ENCODE measurements at regions not wholly inside any gene's neighbourhood (a gene's known extent, or its start where the extent isn't known, plus 50 kb on each side); places are given as distances from the start of the nearest gene placed in this dataset.
A peak's percentile ranks its signal among the peaks of the same experiment; 100 is the strongest.

GRCh38 chr3:107032111-107032510 lies 345.1 kb upstream of the CCDC54 start:
- DNase-seq (ENCODE audit: low read depth in 4 of 4, low spot score in 1 of 4), result no peak

DNA sequence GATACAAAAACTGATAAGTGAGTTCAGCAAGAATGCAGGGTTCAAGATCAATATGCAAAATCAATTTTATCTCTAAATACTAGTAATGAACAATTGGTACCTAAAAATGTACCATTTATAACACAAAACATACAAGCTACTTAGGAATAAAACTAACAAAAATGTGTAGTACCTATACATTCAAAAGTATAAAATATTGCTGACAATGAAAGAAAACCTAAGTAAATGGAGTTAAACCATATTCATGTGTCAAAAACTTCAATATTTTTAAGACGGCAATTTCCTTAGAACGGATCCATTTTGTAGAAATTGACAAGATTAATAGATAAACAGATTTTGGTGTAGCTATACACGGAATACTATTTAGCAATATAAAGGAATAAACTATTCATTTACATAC lies 343.1 kb upstream of the CCDC54 start:
- DNase-seq (ENCODE audit: low read depth in 4 of 4, low spot score in 1 of 4), result no peak

- DNase-seq (ENCODE audit: low read depth in 4 of 4, low spot score in 1 of 4), result no peak
These were observed 342.1 kb upstream of the CCDC54 start for GRCh38 chr3:107035176-107035575.

DNA sequence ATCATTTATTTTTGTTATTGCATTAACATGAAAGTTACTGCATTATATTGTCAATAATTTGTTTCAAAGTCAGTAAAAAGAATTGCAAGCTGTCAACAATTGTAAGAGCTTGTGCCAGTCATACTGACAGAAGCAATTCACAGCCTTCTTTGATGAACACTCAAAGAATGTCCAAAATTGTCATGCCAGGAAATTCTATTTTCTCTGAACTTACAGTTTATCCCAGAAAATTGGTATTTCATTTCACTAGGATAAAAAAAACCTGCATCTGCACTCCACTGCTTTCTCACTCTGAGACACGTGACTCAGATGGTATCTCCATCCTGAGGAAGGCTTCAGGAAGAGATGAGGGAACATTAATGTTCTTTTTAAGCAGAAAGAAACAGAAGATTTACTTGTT lies 332.6 kb upstream of the CCDC54 start:
- no peak for DNase-seq (ENCODE audit: low read depth in 4 of 4, low spot score in 1 of 4)

DNA sequence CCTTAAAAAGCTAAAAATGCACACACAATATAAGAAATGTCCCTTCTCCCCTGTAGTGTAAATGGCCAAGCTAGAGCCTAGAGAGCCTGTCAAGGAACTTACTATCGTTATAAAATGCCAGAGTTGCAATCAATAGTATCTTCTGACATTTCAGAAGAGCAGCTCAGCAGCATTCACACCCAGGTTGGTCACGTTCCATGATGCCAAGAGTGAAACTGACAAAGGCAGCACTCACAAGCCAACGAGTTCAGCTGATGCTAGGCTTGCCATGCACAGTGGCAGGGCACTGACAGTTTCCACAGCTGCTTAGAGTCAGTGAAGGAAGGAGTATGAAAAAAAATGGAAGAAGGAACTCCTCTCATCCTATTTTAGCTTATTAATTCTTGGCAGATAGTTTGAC lies 331.4 kb upstream of the CCDC54 start:
- DNase-seq (ENCODE audit: low read depth in 4 of 4, low spot score in 1 of 4), result no peak

DNA sequence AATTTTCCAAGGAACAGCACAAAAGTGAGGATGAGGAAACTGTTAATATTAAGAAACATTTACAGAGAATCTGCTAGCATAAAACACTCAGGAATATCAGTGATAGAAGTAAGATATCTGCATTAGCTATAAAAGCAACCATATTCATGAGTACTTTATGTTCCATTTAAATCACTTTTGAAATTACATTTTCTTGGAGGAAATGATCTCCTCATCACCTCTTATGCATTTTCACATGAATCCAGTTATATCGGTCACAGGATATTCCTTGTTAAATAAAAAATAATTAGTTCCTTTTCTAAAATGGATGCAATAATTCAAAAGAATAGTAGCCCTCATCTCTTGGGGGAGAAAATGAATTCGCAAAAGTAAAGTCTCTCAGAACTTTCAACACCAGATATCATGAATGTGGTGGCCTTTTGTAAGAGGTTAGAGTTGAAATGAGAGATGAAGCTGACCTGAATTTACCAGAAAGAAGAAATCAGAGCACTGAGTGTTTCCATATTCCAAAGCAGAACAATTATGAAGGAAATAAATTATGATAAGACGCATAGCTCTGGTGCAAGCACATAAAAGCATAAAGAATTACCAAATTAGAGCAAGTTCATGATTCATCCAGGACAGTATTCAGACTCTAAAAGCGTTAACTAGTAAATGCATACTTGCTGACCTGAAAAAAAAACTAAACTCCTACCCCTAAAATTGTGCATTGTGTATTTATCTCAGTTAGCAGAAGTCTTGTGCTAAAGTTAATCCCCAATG lies 321.9 kb upstream of the CCDC54 start:
- no peak for DNase-seq (ENCODE audit: low read depth in 4 of 4, low spot score in 1 of 4)

GRCh38 chr3:107061466-107061865 lies 315.8 kb upstream of the CCDC54 start:
- no peak for DNase-seq (ENCODE audit: low read depth in 4 of 4, low spot score in 1 of 4)

DNA sequence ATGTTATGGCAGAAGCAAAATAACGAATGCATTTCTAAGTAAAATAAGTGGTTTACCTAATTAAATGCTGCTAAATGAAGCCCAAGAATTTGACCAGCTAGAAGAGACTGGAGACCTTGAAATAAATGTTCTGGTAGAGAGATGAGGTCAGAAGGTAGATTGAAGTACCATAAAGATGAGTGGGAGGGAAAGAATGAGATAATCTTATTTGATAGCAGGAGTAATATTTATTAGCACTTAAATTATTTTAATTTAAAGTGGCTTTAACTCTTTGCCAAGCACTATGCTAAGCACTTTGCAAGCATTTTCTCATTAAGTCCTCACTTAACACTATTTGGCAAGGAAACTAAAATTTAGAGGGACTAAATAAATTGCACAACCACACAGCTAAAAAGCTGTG lies 314.9 kb upstream of the CCDC54 start:
- no peak for DNase-seq (ENCODE audit: low read depth in 4 of 4, low spot score in 1 of 4)

DNA sequence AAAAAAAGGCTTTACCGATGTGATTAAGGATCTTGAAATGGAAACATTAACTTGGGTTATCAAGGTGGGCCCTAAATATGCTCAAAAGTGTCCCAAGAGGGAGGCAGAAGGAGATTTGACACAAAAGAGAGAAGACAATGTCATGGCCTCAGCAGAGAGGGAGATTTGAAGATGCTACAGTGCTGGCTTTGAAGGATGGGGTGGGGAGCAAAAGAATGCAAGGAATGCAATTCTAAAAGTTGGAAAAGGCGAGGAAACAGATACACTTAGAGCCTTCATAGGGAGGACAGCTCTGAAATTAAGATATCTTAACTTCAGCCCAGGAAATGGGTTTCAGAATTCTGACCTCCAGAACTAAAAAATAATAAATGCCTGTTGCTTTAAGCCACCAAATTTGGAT lies 314.5 kb upstream of the CCDC54 start:
- no peak for DNase-seq (ENCODE audit: low read depth in 4 of 4, low spot score in 1 of 4)

DNA sequence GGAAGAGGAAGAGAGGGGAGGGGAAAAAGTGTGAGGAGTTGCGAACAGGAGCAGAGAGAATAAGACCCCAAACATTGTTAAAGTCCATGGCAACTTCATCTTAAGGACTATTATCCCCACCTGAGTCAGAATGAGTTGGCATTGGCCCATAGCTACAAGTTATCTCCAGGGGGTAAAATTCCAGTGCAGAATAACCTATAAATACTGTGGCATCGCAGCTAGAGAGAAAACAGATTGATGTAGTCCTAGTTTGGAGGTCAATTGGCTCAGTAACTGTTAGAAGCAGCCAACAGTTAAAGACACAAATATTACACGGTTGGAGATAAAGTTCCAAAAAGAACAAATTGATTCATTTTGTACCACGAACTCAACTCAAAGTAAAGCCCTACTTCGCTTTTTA lies 313.9 kb upstream of the CCDC54 start:
- DNase-seq (ENCODE audit: low read depth in 4 of 4, low spot score in 1 of 4), result no peak

DNA sequence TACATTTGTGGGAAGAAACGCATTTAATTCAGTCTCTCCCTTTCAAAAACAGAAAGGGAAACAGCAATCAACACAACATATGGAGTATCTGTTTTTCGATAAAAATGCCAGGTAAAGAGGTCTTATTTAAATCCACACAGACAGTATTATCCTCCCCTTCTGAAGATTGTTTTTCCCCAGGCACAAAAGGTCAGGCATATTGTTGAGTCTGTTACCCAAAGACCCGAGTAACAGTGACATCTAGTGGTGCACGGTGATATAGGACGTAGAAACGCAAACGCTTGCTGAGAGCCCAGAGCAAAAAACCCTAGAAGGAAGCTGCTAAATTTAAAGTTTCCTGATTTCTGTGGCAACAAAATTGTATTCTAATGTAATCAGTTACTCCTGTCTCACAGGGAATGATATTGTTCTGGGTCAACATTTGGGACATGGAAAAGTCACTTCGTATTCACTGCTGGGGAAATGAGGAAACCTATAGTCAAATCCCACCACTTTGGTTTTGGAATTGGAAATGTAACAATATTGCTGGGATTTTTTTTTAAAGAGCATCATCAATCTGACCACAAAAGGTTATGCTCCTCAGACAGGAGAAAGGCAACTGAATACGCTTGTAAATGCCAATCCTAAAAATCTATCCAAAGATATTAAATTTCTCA lies 312.7 kb upstream of the CCDC54 start:
- peak; percentile 41 to 46 (median 42) for DNase-seq (ENCODE audit: low read depth in 4 of 4, low spot score in 1 of 4)

DNA sequence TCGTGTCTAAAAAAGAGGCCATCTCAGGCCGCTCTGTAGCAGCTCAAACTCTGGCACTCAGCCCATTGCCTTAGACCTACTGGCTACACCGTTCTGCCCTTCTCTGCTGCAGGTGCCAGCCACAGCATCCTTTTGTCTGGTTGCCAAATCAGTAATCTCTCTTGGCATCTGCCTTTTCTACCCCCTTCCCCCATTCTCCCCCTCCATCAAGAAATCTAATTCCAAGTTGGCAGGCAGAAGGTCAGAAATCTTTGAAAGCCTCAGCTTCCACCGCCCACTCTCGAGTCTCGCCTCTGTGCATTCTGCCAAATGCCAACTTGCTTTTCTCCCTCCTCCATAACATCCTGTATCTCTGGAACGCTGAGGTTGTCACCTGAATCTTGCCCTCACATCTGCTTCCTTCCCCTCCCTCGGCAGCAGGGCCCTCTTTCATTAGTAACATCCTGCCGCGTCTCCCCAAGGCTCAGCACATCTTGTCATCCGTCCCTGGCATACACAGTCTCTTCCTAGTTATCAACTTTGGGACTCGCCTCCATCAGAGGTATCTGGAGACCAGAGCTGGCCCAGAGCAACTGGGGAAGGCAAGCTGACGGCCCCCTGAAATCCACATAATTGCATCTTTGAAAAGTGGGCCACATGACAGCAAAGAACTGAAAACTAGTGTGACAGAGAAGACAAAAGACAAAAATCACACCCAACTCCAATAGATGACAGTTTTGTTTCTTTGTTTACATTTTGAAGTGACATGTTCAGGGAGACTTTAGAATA lies 312.0 kb upstream of the CCDC54 start:
- DNase-seq (ENCODE audit: low read depth in 4 of 4, low spot score in 1 of 4), result no peak

- DNase-seq (ENCODE audit: low read depth in 4 of 4, low spot score in 1 of 4), result no peak
These were observed 309.8 kb upstream of the CCDC54 start for GRCh38 chr3:107067421-107067820.

DNA sequence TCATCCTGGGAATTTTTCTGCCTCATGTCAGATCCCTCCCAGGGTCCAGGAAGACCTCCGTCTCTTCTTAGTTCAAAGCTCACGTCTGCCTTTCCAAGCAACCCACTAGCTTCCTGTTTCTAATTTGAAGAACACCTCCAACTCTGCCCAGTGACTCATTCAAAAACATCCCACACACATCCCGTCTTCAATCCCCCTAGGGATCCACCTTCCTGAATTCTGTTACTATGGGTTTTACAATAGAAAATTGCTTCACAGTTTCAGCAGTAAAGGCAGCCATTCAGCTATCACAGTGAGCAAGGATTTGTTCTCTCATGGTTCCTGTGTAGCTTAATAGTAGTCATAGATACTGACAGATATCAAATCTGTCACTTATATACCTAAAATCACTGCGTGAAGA lies 308.3 kb upstream of the CCDC54 start:
- no peak for DNase-seq (ENCODE audit: low read depth in 4 of 4, low spot score in 1 of 4)

- DNase-seq (ENCODE audit: low read depth in 4 of 4, low spot score in 1 of 4), result no peak
These were observed 300.3 kb upstream of the CCDC54 start for GRCh38 chr3:107076946-107077345.

GRCh38 chr3:107077391-107077790 lies 299.8 kb upstream of the CCDC54 start:
- no peak for DNase-seq (ENCODE audit: low read depth in 4 of 4, low spot score in 1 of 4)

DNA sequence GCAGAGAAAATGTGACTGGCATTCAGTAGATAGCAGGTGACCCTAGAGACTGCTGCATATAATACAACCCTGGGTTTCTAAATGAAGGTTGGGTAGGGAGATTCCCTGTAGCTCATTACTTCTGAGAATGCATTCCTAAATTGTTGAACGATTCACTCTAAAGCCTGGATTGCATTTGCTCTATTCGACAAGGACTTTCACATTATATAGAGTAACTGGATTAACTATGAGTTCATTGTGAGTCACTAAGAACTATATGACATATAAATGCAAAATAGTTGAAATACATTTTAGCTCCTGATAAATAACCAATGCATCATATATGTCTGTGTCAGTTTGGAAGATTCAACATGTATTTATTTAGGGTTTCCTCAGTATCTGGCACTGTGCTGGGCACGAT lies 294.7 kb upstream of the CCDC54 start:
- DNase-seq (ENCODE audit: low read depth in 4 of 4, low spot score in 1 of 4), result no peak

- DNase-seq (ENCODE audit: low read depth in 4 of 4, low spot score in 1 of 4), result no peak
These were observed 292.0 kb upstream of the CCDC54 start for GRCh38 chr3:107085261-107085660.

- no peak for DNase-seq (ENCODE audit: low read depth in 4 of 4, low spot score in 1 of 4)
These were observed 285.1 kb upstream of the CCDC54 start for GRCh38 chr3:107092121-107092520.

DNA sequence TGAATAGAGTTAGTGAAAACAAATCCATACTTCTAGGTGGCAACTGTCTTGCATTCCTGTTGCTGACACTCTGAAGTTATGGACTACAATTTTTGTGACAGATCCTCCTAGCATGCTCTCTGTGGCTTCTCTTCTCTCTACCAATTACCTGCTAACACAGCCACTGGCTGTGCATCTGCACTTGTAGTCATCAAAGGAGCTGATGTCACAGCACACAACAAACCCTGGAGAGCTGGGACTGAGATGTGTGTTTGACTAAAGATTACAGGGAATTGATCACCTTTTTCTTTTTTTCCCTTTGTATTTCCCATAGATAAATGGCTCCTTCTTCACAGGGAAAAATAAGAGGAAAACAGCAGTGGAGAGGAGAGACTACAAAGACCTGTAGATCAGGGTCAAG lies 278.4 kb upstream of the CCDC54 start:
- no peak for DNase-seq (ENCODE audit: low read depth in 4 of 4, low spot score in 1 of 4)

DNA sequence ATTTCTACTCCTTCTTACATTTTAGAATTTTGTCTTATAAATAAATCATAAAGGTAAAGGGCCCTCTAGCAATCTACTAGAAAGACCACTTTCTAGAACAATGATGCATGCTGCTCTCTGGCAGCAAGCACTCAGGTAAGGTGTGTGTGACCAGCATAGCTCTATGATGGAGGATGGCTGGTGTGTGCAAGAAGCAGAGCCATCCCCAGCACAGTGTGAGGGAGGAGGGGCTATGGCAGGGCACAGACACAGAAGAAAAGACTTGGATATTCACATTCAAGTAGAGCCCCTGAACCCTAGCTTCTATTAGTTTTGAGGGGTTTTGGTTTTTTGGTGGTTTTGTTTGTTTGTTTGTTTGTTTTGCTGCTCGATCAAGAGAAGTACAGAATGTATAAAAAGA lies 277.1 kb upstream of the CCDC54 start:
- no peak for DNase-seq (ENCODE audit: low read depth in 4 of 4, low spot score in 1 of 4)

- DNase-seq (ENCODE audit: low read depth in 4 of 4, low spot score in 1 of 4), result no peak
These were observed 276.7 kb upstream of the CCDC54 start for GRCh38 chr3:107100573-107100972.
